HG03558 (cell line): ENCODE measurements at regions not wholly inside any gene's neighbourhood (a gene's known extent, or its start where the extent isn't known, plus 50 kb on each side); places are given as distances from the start of the nearest gene placed in this dataset.

Experiments
- ATAC-seq: cut with Tn5 transposase; IDR thresholded peaks from one replicate; pipeline ENCODE4 v1.9.1; 2021; ENCODE audit warnings: moderate number of reproducible peaks; ENCODE audit not compliant: unreplicated experiment; ENCODE audit errors: extremely low read depth

DNA sequence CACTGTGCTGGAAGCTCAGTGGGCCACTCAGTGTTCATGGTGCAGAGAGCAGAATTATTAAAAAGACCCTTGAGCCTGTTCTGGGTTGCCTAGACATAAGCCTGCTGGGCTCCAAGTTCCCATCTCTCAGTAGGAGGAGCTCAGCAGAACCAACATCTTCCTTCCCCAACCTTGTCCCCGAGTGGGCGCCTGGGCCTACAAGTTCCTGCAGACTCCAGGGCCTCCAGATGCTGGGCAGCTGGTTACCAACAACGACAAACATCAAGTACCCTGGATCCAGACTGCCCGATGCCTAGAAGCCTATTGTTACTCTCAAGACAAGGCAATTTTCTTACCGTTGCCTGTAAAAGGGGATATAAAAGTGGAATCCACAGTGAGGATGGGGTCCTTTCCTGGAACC is 214.2 kb downstream of the HAUS1 start:
- ATAC-seq = no peak

- ATAC-seq = no peak
Measured at GRCh38 chr18:46319783-46320182, 215.6 kb downstream of the HAUS1 start.

DNA sequence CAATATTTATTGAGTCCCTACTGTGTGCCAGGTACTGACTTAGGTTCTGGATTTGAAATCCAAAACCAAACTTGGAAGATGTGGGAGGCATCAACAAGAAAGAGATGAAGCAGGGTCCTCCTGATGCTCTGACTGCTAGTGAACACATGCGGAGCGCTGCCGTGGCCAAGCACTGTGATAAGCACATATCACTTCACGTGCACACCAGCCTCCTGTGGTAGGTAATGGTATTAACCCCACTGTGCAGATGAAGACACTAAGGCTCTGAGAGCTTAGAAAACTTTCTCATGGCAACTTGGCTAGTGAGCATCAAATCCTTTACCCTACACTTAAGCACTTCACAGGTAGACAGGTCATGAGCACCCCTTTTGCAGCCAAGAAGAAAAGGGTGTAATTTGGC is 216.1 kb downstream of the HAUS1 start:
- ATAC-seq = no peak

DNA sequence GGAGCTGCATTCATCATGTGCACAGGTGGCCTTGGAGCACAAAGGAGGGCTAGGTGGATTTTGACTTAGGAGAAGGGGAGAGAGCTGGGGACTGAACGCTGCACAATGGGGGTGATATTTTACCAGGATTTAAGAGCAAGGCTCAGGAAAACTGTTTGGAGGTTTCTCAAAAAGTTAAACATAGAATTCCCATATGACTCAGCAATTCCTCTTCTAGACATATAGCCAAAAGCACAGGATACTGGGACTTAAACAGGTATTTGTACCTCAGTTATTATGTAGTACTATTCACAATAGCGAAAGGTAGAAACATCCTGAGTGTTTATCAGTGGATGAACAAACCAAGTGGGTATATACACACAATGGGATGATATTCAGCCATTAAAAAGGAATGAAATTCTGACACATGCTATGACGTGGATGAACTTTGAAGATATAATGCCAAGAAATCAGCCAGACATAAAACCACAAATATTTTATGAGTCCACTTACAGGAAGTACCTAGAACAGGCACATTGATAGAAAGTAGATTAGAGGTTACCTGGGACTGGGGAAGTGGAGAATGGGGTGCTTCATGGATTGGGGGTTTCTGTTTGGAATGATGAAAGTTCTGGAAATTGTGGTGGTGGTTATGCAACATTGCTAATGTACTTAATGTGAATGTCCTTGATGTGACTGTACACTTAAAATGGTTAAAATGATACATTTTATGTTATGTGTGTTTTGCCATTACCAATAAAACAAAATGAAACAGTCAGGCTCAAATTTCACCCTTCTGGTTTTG is 216.9 kb downstream of the HAUS1 start:
- ATAC-seq = no peak

- ATAC-seq = no peak
Measured at GRCh38 chr18:46321955-46322354, 217.8 kb downstream of the HAUS1 start.

DNA sequence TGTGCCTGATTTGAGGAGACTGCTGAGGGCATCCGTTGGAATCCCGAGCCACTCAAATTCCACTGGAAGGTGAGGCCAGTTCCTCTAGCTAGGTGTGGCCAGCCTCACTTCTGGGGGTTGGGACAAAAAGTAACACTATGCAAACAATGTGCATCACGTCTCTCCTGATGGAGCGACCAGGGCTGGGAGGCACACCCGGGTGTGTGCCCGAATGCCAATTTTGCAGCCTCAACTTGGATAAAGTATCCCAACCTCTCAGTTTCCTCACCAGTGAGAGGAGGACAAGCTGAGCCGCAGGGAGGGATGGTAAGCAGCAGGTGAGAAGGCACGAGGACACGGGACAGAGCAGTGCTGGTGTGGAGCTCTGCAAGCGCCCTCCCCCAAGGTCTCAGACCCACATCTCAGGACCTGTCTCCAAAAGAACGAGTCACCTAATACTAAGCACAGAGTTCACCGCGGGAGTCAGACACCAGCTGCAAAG is 218.3 kb downstream of the HAUS1 start:
- ATAC-seq = no peak

DNA sequence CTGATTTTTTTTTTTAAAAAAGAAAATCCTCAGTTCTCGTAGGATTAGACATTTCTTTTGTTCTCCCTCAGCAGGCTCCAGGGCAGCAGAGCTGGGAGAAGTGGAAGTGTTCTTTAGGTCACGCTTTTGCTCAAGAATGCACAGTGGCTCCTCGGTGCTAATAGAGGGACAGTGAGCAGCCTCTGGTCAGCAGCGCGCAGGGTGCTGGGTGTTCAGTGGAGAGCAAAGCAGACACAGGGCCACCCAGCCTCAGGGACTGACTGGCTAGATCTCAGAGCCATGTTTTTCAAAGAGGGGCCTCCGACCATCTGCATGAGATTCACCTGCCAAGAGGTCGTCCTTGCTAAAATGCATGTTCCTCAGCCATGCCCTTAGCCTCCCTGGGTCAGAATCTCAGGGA is 218.8 kb downstream of the HAUS1 start:
- no peak for ATAC-seq

DNA sequence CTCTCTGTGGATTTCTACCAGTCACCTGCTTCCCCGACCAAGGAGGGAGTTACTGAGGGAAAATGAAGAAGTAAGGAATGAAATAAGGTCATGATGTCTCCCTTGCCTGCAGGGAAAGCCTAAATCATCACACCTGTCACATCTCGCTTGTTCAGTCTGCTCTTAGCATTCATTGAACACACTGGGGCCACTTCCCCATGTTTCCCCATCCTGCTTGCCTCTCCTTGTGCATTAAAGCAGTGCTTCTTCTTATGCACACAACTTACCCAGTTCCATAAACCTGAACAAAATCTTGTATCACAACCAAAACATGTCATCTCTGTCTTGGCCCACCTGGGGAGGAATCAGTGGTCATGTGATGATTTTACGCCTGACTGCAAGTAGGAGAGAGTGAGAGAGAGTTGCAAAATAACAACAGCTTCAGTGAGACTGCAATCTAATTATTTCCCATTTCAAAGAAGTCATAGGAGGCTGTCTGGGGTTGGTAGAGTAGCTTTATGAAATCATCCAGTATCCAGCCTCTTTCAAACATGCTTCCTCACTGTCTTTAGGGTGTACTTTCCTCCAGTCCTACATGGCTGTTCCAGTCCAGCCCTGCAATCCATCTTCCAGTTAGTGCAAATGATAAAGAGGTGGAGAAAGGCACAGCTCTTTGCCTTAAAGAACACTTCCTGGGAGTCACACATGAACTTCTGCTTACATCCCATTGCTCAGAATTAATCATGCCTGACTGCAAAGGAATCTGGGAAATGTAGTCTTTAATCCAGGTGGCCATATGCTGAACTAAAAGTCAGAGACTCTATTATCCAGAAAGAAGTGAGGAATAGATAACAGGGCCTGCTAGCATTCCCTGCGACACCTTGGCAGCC is 220.1 kb downstream of the HAUS1 start:
- ATAC-seq = no peak

DNA sequence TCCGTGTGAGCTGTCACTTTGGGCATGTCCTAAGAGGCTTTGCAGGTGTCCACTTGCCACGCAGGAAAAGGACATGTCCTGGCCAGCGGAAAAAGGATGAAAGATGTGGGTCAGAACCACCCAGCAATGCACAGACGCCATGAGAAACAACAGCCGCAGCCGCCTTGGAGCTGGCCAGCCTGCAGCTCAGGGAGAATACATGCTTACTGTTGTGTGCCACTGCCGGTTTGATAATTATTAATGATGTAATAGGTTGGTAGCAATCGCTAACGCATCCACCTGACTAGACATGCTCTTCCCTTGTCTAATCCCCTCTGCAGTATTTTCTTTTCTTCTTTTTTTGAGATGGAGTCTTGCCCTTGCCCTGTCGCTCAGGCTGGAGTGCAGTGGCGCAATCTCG is 221.7 kb downstream of the HAUS1 start:
- no peak for ATAC-seq

GRCh38 chr18:46329736-46330246 is 225.6 kb downstream of the HAUS1 start:
- ATAC-seq = no peak

GRCh38 chr18:46331316-46331715 is 227.1 kb downstream of the HAUS1 start:
- no peak for ATAC-seq

DNA sequence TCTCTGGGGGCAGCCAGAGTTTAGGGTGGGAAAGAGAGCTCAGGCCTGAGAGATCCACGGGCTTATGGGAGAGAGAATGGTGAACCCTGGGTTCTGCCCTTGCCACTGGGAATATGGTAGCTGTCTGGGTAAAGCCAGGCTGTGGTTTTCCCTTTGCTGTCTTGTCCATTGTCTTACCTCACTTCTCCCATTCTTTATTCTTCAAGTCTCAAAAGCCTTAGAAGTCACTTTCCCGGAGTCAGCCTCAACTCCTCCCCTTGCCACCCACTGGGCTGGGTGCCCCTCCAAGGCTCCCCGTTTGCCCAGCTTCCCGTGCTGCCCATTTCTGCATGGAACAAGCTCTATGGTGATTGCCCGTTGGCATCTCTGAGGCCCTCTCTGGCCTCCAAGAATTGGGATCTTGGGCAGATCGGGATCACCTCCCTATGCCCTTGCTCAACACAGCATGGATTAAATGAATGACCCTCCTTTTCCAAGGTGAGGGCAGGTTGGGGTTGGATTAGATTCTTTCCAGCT is 228.2 kb downstream of the HAUS1 start:
- no peak for ATAC-seq

- ATAC-seq = no peak
Measured at GRCh38 chr18:46332921-46333341, 228.7 kb downstream of the HAUS1 start.

GRCh38 chr18:46333431-46334135 is 229.4 kb downstream of the HAUS1 start:
- no peak for ATAC-seq

DNA sequence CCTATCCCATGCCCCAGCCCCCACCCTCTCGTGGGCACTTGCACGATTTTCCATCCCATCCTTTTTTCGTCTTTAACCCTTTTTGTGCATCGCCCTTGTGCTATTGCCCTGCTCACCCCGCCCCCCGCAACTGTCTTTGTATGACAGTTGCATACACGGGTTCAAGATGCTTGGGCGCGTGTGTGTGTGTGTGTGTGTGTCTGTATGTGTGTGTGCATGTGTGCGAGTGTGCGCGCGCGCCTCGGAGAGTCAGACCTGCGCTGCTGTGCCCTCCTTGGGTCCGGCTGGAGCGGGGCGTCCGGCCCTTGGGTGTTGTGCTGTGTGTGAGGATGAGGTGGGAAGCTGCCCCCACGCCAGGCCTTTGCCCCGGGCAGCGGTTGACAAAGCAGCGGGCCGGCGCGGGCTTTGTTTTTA is 230.7 kb downstream of the HAUS1 start:
- ATAC-seq = no peak

GRCh38 chr18:46335534-46336101 is 231.4 kb downstream of the HAUS1 start:
- ATAC-seq = no peak

DNA sequence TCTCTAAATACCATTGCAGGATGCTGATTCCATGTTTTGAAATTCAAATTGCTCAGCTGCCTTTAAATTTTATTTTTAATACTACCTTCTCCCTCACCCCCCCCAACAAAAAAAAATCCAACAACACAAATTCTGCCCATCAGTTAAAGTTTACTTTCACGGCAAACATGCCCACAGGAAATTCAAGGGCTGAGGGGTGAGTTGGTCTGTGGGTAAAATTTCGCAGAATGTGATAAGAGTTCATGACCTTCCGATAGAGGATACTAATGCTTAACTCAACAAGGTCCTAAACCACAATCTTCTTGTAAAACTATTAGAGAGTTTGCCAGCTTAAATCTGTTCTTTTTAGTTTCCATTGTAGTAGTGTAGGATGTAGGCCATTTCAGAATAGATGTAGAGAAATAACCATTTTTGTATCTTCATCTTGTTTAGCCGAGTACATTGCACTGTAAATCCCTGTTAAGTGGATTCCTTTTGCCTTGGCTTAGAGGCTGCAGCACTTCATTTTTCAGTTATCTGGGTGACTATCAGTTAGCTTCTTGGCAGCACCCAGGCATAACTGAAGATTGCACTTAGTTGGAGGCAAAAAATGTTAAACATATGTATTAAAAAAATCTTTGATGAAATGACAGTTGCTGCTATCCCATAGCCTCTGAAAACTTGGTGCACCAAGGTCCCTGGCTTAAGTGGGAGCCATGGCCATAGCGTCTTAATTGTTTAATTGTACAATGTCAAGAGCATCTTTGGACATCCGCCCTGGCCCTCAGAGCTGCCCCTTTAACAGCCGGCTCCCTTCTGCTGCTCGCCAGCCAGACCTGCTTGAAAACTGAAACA is 232.3 kb downstream of the HAUS1 start:
- ATAC-seq = no peak

DNA sequence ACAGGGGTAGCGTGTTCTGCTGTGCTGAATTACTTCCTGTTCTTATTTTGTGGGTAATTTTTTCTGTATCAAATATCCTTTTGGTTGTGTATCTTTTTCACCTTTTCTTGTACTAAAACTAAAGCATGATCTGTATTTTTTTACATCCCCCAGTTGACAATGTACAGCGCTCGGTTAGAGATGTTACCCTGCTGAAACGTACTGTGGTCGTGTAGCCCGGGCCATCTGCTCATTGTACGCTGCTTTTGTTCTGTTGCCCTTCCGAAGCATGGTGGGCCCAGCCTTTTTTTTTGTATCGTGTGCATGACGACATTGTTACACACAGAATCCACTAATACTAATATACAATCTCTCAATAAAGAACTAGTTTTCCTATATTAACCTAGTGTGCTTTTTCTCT is 233.1 kb downstream of the HAUS1 start:
- ATAC-seq = no peak

- no peak for ATAC-seq
Measured at GRCh38 chr18:46338205-46338604, 234.0 kb downstream of the HAUS1 start.
